WTC11 (cell line): ENCODE measurements at regions not wholly inside any gene's neighbourhood (a gene's known extent, or its start where the extent isn't known, plus 50 kb on each side); places are given as distances from the start of the nearest gene placed in this dataset.

Source experiments
- ATAC-seq: fragments of 200-7000 bp; cut with Tn5 transposase; 2 replicates; pipeline ENCODE4 v1.10.0; 2021; ENCODE audit warnings: mild to moderate bottlenecking, moderate library complexity
- CTCF ChIA-PET: fragments of 300-600 bp; sonication (Branson Sonifier 250); formaldehyde crosslinking; loops from one replicate; lab custom pipeline; 2021; ENCODE audit warnings: antibody characterized with exemption; lab: Charles Lee
- POLR2A ChIA-PET: fragments of 350-600 bp; sonication (Branson Sonifier 250); formaldehyde crosslinking; loops from one replicate; lab custom pipeline; 2021; ENCODE audit warnings: antibody characterized with exemption; lab: Charles Lee
- DNase-seq: peaks from one replicate; pipeline ENCODE4 v3.0.0; 2021; ENCODE audit warnings: low spot score
- H3K27ac Mint-ChIP-seq: 2 replicates; pipeline ENCODE4 v1.8.0; 2021; ENCODE audit warnings: mixed read lengths
- H3K27me3 Mint-ChIP-seq: 2 replicates; pipeline ENCODE4 v1.8.0; 2021; ENCODE audit warnings: low read depth, mild to moderate bottlenecking, moderate library complexity, mixed read lengths
- H3K36me3 Mint-ChIP-seq: 2 replicates; pipeline ENCODE4 v1.8.0; 2021; ENCODE audit warnings: mixed read lengths
- H3K4me1 Mint-ChIP-seq: 2 replicates; pipeline ENCODE4 v1.8.0; 2022; ENCODE audit warnings: mixed read lengths
- H3K4me3 Mint-ChIP-seq: 2 replicates; pipeline ENCODE4 v1.8.0; 2021; ENCODE audit warnings: mild to moderate bottlenecking, moderate library complexity, mixed read lengths
- H3K9me3 Mint-ChIP-seq: 2 replicates; pipeline ENCODE4 v1.8.0; 2021; ENCODE audit warnings: mixed read lengths
- AFF4 ChIP-seq: sonication (generic); formaldehyde crosslinking; IDR thresholded peaks from 2 replicates; pipeline ENCODE4 v1.8.1; 2023; ENCODE audit warnings: mild to moderate bottlenecking, missing genetic modification reagents, borderline replicate concordance
- ATF2 ChIP-seq: sonication (generic); formaldehyde crosslinking; IDR thresholded peaks from 2 replicates; pipeline ENCODE4 v1.8.1; 2022; ENCODE audit warnings: low read depth, missing genetic modification reagents, borderline replicate concordance
- ATF3 ChIP-seq: sonication (generic); formaldehyde crosslinking; conservative IDR thresholded peaks from 2 replicates; pipeline ENCODE4 v1.8.1; 2022; ENCODE audit warnings: mild to moderate bottlenecking, missing genetic modification reagents
- ELF4 ChIP-seq: sonication (generic); formaldehyde crosslinking; IDR thresholded peaks from 2 replicates; pipeline ENCODE4 v1.8.1; 2022; ENCODE audit warnings: low read depth, mild to moderate bottlenecking, moderate library complexity, missing genetic modification reagents
- ERG ChIP-seq: fragments of 250-450 bp; sonication (Bioruptor Pico); IDR thresholded peaks from 2 replicates; pipeline ENCODE4 v1.8.0; 2021; ENCODE audit warnings: mild to moderate bottlenecking
- NFYB ChIP-seq: sonication (generic); formaldehyde crosslinking; conservative IDR thresholded peaks from 2 replicates; pipeline ENCODE4 v1.8.0; 2022; ENCODE audit warnings: low read depth, missing genetic modification reagents
- OVOL2 ChIP-seq: fragments of 250-450 bp; sonication (Bioruptor Pico); IDR thresholded peaks from 2 replicates; pipeline ENCODE4 v1.9.0; 2021; ENCODE audit warnings: mild to moderate bottlenecking, borderline replicate concordance
- ZBTB43 ChIP-seq: sonication (generic); formaldehyde crosslinking; IDR thresholded peaks from 2 replicates; pipeline ENCODE4 v1.8.1; 2023; ENCODE audit warnings: mild to moderate bottlenecking, missing genetic modification reagents
- ZNF281 ChIP-seq: sonication (generic); formaldehyde crosslinking; IDR thresholded peaks from 2 replicates; pipeline ENCODE4 v1.8.0; 2023; ENCODE audit warnings: mild to moderate bottlenecking, missing genetic modification reagents
- ZNF396 ChIP-seq: fragments of 250-450 bp; sonication (Bioruptor Pico); IDR thresholded peaks from 2 replicates; pipeline ENCODE4 v1.8.0; 2021; ENCODE audit warnings: mild to moderate bottlenecking, moderate library complexity, borderline replicate concordance
- ZNF532 ChIP-seq: fragments of 250-450 bp; sonication (Bioruptor Pico); IDR thresholded peaks from 2 replicates; pipeline ENCODE4 v1.9.0; 2021; ENCODE audit warnings: mild to moderate bottlenecking, borderline replicate concordance

GRCh38 chr18:28408528-28408927 lies 231.6 kb upstream of the CDH2 start (continued):
- TF ChIP-seq ATF2 (CRISPR knock-in tag): no peak
- TF ChIP-seq ATF3 (CRISPR knock-in tag): no peak
- TF ChIP-seq ELF4 (CRISPR knock-in tag): no peak
- TF ChIP-seq ZBTB43 (CRISPR knock-in tag): no peak

GRCh38 chr18:28407681-28408080 lies 230.8 kb upstream of the CDH2 start:
- Mint-ChIP-seq H3K4me1 (no peaks in the 10 kb centered on the region), H3K27ac (no peak overlapping the region), H3K4me3 (no peak overlapping the region), H3K9me3 (no peaks in the 10 kb centered on the region), H3K36me3 (no peaks in the 10 kb centered on the region), H3K27me3 (no peaks in the 10 kb centered on the region)
- CTCF ChIA-PET: no interaction called here
- POLR2A ChIA-PET: no interaction called here
- DNase-seq: no peak
- TF ChIP-seq OVOL2: no peak
- no peak for ATAC-seq

- H3K4me3 Mint-ChIP-seq: no peak overlapping the region
- POLR2A ChIA-PET: no interaction called here
- CTCF ChIA-PET: no interaction called here
- no peak overlapping the region for H3K27ac Mint-ChIP-seq
- no peaks in the 10 kb centered on the region for H3K9me3 Mint-ChIP-seq
- TF ChIP-seq ZNF396 (no peak), NFYB (CRISPR knock-in tag) (no peak), ZBTB43 (CRISPR knock-in tag) (no peak), ZNF532 (CRISPR knock-in tag) (no peak), ERG (CRISPR knock-in tag) (no peak), AFF4 (no peak), ZNF281 (CRISPR knock-in tag) (no peak)
- ATAC-seq: no peak
- no peaks in the 10 kb centered on the region for H3K36me3 Mint-ChIP-seq
- DNase-seq: no peak
- H3K4me1 Mint-ChIP-seq: no peaks in the 10 kb centered on the region
- H3K27me3 Mint-ChIP-seq: no peaks in the 10 kb centered on the region
Measured at GRCh38 chr18:28406533-28406932, 229.6 kb upstream of the CDH2 start.
